MM.1S (cell line): ENCODE measurements at regions not wholly inside any gene's neighbourhood (a gene's known extent, or its start where the extent isn't known, plus 50 kb on each side); places are given as distances from the start of the nearest gene placed in this dataset.

Experiments used
- EZH2phosphoT487 ChIP-seq: fragments of 300-600 bp; sonication (generic); IDR thresholded peaks from 2 replicates; pipeline ENCODE4 v1.6.1; 2018; ENCODE audit warnings: antibody characterized with exemption, low read length
- TF ChIP-seq, protein P1 (sequence below): fragments of 300-600 bp; sonication (generic); IDR thresholded peaks from 2 replicates; pipeline ENCODE4 v1.5.1; 2016; ENCODE audit warnings: antibody characterized with exemption, low read length, mixed read lengths

DNA sequence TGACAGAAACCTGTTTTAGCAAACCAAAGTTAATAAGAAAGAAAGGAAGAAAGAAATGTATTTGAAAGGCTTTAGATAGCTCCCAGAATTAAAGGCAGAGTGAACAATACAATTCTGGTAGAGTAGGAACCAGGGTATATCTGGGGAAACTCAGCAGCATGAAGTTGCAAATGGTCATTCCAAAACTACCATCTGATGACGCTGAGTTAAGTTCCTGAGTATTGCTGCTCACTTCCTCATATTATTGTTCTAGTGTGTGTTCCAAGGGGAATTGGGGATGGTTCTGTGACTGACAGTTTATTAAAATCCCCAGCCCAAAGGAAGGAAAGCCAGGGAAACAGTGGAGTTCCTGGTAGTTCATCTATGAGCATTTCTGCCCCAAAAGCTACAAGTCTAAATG, 88.3 kb upstream of the FRMD4B start:
- TF ChIP-seq, protein P1, sequence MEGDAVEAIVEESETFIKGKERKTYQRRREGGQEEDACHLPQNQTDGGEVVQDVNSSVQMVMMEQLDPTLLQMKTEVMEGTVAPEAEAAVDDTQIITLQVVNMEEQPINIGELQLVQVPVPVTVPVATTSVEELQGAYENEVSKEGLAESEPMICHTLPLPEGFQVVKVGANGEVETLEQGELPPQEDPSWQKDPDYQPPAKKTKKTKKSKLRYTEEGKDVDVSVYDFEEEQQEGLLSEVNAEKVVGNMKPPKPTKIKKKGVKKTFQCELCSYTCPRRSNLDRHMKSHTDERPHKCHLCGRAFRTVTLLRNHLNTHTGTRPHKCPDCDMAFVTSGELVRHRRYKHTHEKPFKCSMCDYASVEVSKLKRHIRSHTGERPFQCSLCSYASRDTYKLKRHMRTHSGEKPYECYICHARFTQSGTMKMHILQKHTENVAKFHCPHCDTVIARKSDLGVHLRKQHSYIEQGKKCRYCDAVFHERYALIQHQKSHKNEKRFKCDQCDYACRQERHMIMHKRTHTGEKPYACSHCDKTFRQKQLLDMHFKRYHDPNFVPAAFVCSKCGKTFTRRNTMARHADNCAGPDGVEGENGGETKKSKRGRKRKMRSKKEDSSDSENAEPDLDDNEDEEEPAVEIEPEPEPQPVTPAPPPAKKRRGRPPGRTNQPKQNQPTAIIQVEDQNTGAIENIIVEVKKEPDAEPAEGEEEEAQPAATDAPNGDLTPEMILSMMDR, result no peak
- no peak for TF ChIP-seq EZH2phosphoT487
